GM19351 (cell line): ENCODE measurements at regions not wholly inside any gene's neighbourhood (a gene's known extent, or its start where the extent isn't known, plus 50 kb on each side); places are given as distances from the start of the nearest gene placed in this dataset.

ENCODE experiments used
- ATAC-seq: cut with Tn5 transposase; IDR thresholded peaks from one replicate; pipeline ENCODE4 v1.9.1; 2021; ENCODE audit warnings: mild to moderate bottlenecking, moderate library complexity; ENCODE audit not compliant: unreplicated experiment

GRCh38 chrX:30951003-30951402 is 61.9 kb upstream of the TAB3 start:
- ATAC-seq = no peak

- ATAC-seq = no peak
Observed at GRCh38 chrX:30950391-30950790, 61.3 kb upstream of the TAB3 start.

- no peak for ATAC-seq
Observed at GRCh38 chrX:30949554-30949953, 60.5 kb upstream of the TAB3 start.

GRCh38 chrX:30948626-30949025 is 59.6 kb upstream of the TAB3 start:
- ATAC-seq = no peak

GRCh38 chrX:30948051-30948450 is 59.0 kb upstream of the TAB3 start:
- ATAC-seq = no peak

- no peak for ATAC-seq
Observed at GRCh38 chrX:30943984-30944383, 54.9 kb upstream of the TAB3 start.

GRCh38 chrX:30941898-30942297 is 52.8 kb upstream of the TAB3 start:
- ATAC-seq = no peak

GRCh38 chrX:30939928-30940327 is 50.9 kb upstream of the TAB3 start:
- ATAC-seq = no peak
